ENCODE measurements at regions not wholly inside any gene's neighbourhood (a gene's known extent, or its start where the extent isn't known, plus 50 kb on each side); places are given as distances from the start of the nearest gene placed in this dataset.

DNA sequence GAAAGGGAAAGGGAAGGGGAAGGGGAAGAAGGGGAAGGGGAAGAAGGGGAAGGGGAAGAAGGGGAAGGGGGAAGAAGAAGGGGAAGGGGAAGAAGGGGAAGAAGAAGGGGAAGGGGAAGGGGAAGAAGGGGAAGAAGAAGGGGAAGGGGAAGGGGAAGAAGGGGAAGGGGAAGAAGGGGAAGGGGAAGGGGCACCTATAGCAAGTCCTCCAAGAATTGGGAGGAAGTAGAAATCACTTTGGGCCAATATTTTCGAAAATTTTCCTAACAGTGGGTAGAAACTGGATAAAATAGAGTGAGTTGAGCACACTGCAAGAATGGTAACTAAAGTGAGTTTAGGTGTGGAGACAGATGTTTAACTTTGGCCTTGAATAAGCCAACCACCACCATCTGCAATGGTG lies 915.3 kb downstream of the DNAH5 start:
- Histone ChIP-seq H3K36me3 (replicated peaks; ENCODE audit: insufficient read depth, low read depth) (no peaks in the 10 kb centered on the region), H3K9me2 (replicated peaks; ENCODE audit: insufficient read depth) (no peaks in the 10 kb centered on the region), H3K27me3 (no peaks in the 10 kb centered on the region), H3K79me2 (no peaks in the 10 kb centered on the region), H3K9me3 (ENCODE audit: low read depth) (no peaks in the 10 kb centered on the region), H2AFZ (no peak overlapping the region), H3K4me1 (ENCODE audit: insufficient read depth) (no peaks in the 10 kb centered on the region), H3K4me2 (no peak overlapping the region), H3K4me3 (no peak overlapping the region), H4K20me1 (ENCODE audit: insufficient read depth, poor library complexity, severe bottlenecking) (no peaks in the 10 kb centered on the region), H3K27ac (no peak overlapping the region)
- no peak for DNase-seq (ENCODE audit: low spot score)
- 50% methylated on average over 1 of the region's 1 CpG for WGBS (ENCODE audit: low lambda C conversion rate, missing lambda C conversion rate)
- TF ChIP-seq EZH2phosphoT487 (IDR thresholded peaks at IDR 0.05; ENCODE audit: low read depth, severe bottlenecking, unreplicated experiment) (no peak), EZH2 (IDR thresholded peaks at IDR 0.05; ENCODE audit: borderline replicate concordance) (no peak)
- TF ChIP-seq, protein P1, sequence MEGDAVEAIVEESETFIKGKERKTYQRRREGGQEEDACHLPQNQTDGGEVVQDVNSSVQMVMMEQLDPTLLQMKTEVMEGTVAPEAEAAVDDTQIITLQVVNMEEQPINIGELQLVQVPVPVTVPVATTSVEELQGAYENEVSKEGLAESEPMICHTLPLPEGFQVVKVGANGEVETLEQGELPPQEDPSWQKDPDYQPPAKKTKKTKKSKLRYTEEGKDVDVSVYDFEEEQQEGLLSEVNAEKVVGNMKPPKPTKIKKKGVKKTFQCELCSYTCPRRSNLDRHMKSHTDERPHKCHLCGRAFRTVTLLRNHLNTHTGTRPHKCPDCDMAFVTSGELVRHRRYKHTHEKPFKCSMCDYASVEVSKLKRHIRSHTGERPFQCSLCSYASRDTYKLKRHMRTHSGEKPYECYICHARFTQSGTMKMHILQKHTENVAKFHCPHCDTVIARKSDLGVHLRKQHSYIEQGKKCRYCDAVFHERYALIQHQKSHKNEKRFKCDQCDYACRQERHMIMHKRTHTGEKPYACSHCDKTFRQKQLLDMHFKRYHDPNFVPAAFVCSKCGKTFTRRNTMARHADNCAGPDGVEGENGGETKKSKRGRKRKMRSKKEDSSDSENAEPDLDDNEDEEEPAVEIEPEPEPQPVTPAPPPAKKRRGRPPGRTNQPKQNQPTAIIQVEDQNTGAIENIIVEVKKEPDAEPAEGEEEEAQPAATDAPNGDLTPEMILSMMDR (IDR thresholded peaks at IDR 0.05; ENCODE audit: poor library complexity) = no peak

DNA sequence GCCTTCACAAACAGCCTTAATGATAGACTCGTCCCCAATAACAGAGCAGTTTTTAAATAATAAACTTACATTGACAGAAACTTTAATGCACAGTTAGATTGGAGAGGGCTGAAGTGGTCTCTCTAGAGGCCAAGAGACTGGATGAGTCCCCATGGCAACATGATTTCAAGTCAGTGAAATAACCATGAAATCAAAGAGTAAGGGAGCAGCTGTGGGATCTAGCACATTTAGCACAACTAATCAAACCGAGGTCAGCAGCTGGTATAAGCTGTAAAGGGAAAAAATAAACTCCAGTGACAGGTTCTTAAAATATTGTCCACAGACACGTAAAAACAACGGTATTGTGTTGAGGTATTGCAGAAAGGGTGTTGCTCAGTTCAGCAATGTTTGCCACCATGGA lies 916.6 kb downstream of the DNAH5 start:
- no peaks in the 10 kb centered on the region for H3K9me3 ChIP-seq (ENCODE audit: low read depth)
- H4K20me1 ChIP-seq (ENCODE audit: insufficient read depth, poor library complexity, severe bottlenecking) = no peaks in the 10 kb centered on the region
- H2AFZ ChIP-seq = no peak overlapping the region
- H3K36me3 ChIP-seq (replicated peaks; ENCODE audit: insufficient read depth, low read depth) = no peaks in the 10 kb centered on the region
- no peaks in the 10 kb centered on the region for H3K79me2 ChIP-seq
- no peak overlapping the region for H3K4me2 ChIP-seq
- TF ChIP-seq EZH2 (IDR thresholded peaks at IDR 0.05; ENCODE audit: borderline replicate concordance) = no peak
- TF ChIP-seq, protein P1 (IDR thresholded peaks at IDR 0.05; ENCODE audit: poor library complexity) = no peak
- no peak for TF ChIP-seq EZH2phosphoT487 (IDR thresholded peaks at IDR 0.05; ENCODE audit: low read depth, severe bottlenecking, unreplicated experiment)
- no peak overlapping the region for H3K27ac ChIP-seq
- H3K9me2 ChIP-seq (replicated peaks; ENCODE audit: insufficient read depth) = no peaks in the 10 kb centered on the region
- no peaks in the 10 kb centered on the region for H3K27me3 ChIP-seq
- WGBS (ENCODE audit: low lambda C conversion rate, missing lambda C conversion rate) = 82% methylated on average over 4 of the region's 4 CpGs
- H3K4me1 ChIP-seq (ENCODE audit: insufficient read depth) = no peaks in the 10 kb centered on the region
- H3K4me3 ChIP-seq = no peak overlapping the region
- no peak for DNase-seq (ENCODE audit: low spot score)

DNA sequence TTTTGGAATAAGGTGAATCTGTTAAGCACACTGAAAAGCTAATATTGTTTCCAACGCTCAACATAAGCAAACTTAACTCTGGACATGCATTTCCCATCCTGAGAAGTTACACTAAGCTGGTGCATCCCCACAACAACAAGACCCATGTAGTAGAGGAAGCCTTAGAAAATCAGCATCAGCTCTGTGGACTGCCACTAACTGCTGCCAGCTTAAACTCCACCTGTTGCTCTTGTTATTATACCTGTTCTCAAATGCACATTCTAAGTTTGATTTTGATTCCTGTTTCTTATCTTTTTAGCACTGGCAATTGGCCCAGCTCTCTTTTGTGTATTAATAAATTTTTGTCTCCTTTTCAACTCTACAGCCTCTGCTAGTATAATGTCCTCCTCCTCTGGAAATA lies 924.8 kb downstream of the DNAH5 start:
- H3K9me3 ChIP-seq (ENCODE audit: low read depth) = no peaks in the 10 kb centered on the region
- no peak overlapping the region for H2AFZ ChIP-seq
- H3K4me3 ChIP-seq = no peak overlapping the region
- H3K4me1 ChIP-seq (ENCODE audit: insufficient read depth) = no peaks in the 10 kb centered on the region
- H3K27ac ChIP-seq = no peak overlapping the region
- WGBS (ENCODE audit: low lambda C conversion rate, missing lambda C conversion rate) = 50% methylated on average over 1 of the region's 1 CpG
- no peaks in the 10 kb centered on the region for H3K27me3 ChIP-seq
- no peaks in the 10 kb centered on the region for H3K79me2 ChIP-seq
- H4K20me1 ChIP-seq (ENCODE audit: insufficient read depth, poor library complexity, severe bottlenecking) = no peaks in the 10 kb centered on the region
- DNase-seq (ENCODE audit: low spot score) = no peak
- TF ChIP-seq EZH2 (IDR thresholded peaks at IDR 0.05; ENCODE audit: borderline replicate concordance) (no peak), EZH2phosphoT487 (IDR thresholded peaks at IDR 0.05; ENCODE audit: low read depth, severe bottlenecking, unreplicated experiment) (no peak)
- TF ChIP-seq, protein P1 (IDR thresholded peaks at IDR 0.05; ENCODE audit: poor library complexity) = no peak
- no peaks in the 10 kb centered on the region for H3K9me2 ChIP-seq (replicated peaks; ENCODE audit: insufficient read depth)
- no peaks in the 10 kb centered on the region for H3K36me3 ChIP-seq (replicated peaks; ENCODE audit: insufficient read depth, low read depth)
- H3K4me2 ChIP-seq = no peak overlapping the region

DNA sequence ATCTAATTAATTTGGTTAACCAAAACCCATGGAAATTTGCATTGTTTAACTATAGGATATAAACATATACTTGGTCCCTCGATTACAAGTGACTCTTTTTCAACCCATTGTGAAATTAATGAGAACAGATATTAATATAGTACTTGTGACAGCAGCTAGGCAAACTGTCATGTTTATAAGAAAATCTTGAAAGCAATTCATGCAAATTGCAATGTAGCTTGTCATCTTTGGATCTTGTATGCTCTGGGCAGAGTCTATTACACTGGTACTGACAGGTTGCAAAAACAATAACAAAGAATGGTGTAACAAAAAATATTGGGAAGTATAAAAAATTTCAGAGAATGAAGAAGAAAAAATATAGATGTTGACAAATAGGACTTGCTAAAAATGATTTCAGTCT lies 941.0 kb downstream of the DNAH5 start:
- TF ChIP-seq EZH2phosphoT487 (IDR thresholded peaks at IDR 0.05; ENCODE audit: low read depth, severe bottlenecking, unreplicated experiment) (no peak), EZH2 (IDR thresholded peaks at IDR 0.05; ENCODE audit: borderline replicate concordance) (no peak)
- TF ChIP-seq, protein P1 (IDR thresholded peaks at IDR 0.05; ENCODE audit: poor library complexity) = no peak
- Histone ChIP-seq H3K36me3 (replicated peaks; ENCODE audit: insufficient read depth, low read depth) (no peaks in the 10 kb centered on the region), H3K4me3 (no peak overlapping the region), H3K9me3 (ENCODE audit: low read depth) (no peaks in the 10 kb centered on the region), H3K4me1 (ENCODE audit: insufficient read depth) (no peaks in the 10 kb centered on the region), H3K27ac (no peak overlapping the region), H3K79me2 (no peaks in the 10 kb centered on the region), H3K9me2 (replicated peaks; ENCODE audit: insufficient read depth) (no peaks in the 10 kb centered on the region), H4K20me1 (ENCODE audit: insufficient read depth, poor library complexity, severe bottlenecking) (no peaks in the 10 kb centered on the region), H3K4me2 (no peak overlapping the region), H3K27me3 (no peaks in the 10 kb centered on the region), H2AFZ (no peak overlapping the region)
- 63% methylated on average over 1 of the region's 1 CpG for WGBS (ENCODE audit: low lambda C conversion rate, missing lambda C conversion rate)
- no peak for DNase-seq (ENCODE audit: low spot score)

Measured in hepatocyte (in vitro differentiated cells).